Vagina (tissue), 2 donors: ENCODE measurements at regions not wholly inside any gene's neighbourhood (a gene's known extent, or its start where the extent isn't known, plus 50 kb on each side); places are given as distances from the start of the nearest gene placed in this dataset.

Experiments
- DNase-seq, 2 donors: peaks; one replicate each; pipeline ENCODE4 v3.0.0-alpha.2; 2017; ENCODE audit errors: extremely low spot score in 2 of 2
- H3K27ac ChIP-seq: fragments of 200-600 bp; sonication (generic); one replicate; pipeline ENCODE4 v1.5.1; 2019
- H3K27me3 ChIP-seq: fragments of 200-600 bp; sonication (generic); one replicate; pipeline ENCODE4 v1.5.1; 2019
- H3K36me3 ChIP-seq, 2 donors: fragments of 200-600 bp; sonication (generic); one replicate each; pipeline ENCODE4 v1.5.1; 2017 to 2019
- H3K4me1 ChIP-seq: fragments of 200-600 bp; sonication (generic); one replicate; pipeline ENCODE4 v1.5.1; 2019
- H3K4me3 ChIP-seq, 2 donors: fragments of 200-600 bp; sonication (generic); 1 replicate in 1 of 2; 2 replicates in 1 of 2; pipeline ENCODE4 v1.5.1; 2016 to 2019
- H3K9me3 ChIP-seq: fragments of 200-600 bp; sonication (generic); one replicate; pipeline ENCODE4 v1.5.1; 2019
- CTCF ChIP-seq, 3 experiments: fragments of 450-650 bp in 2 of 3; fragments of 200-600 bp in 1 of 3; sonication (generic) in 1 of 3; IDR thresholded peaks; one replicate each; pipeline ENCODE4 v1.5.1; 2017 to 2019; ENCODE audit warnings: antibody characterized with exemption in 3 of 3, mild to moderate bottlenecking in 2 of 3, moderate library complexity in 2 of 3
- POLR2A ChIP-seq, 2 donors: fragments of 450-650 bp; IDR thresholded peaks; one replicate each; pipeline ENCODE4 v1.6.1; 2017; ENCODE audit warnings: antibody characterized with exemption in 2 of 2, mild to moderate bottlenecking in 2 of 2, moderate library complexity in 2 of 2
- POLR2AphosphoS5 ChIP-seq, 2 donors: sonication (generic); formaldehyde crosslinking; IDR thresholded peaks; one replicate each; pipeline ENCODE4 v1.9.0; 2017; ENCODE audit warnings: antibody characterized with exemption in 2 of 2, mild to moderate bottlenecking in 2 of 2, low read depth in 1 of 2; ENCODE audit not compliant: insufficient read depth in 1 of 2
- intact Hi-C: fragments of 100-400 bp; cut with DNase I; formaldehyde crosslinking; loops from one replicate; pipeline ENCODE4 v1.15.1; 2023

GRCh38 chr7:42407833-42408232, 170.8 kb upstream of the GLI3 start:
- no peaks in the 10 kb centered on the region for H3K27me3 ChIP-seq
- DNase-seq = no peak
- no peaks in the 10 kb centered on the region for H3K36me3 ChIP-seq
- H3K4me1 ChIP-seq = no peaks in the 10 kb centered on the region
- intact Hi-C loops = no loop called here
- no peaks in the 10 kb centered on the region for H3K9me3 ChIP-seq
- H3K27ac ChIP-seq = no peak overlapping the region
- no peak overlapping the region for H3K4me3 ChIP-seq
- no peak for TF ChIP-seq POLR2A (IDR thresholded peaks at IDR 0.05)
- TF ChIP-seq POLR2AphosphoS5 (IDR thresholded peaks at IDR 0.05; ENCODE audit: insufficient read depth in 1 of 2, low read depth in 1 of 2) = no peak
- no peak for TF ChIP-seq CTCF (IDR thresholded peaks at IDR 0.05)

GRCh38 chr7:42407021-42407710, 170.2 kb upstream of the GLI3 start:
- no peak for DNase-seq
- intact Hi-C loops = no loop called here
- Histone ChIP-seq H3K4me1 (no peaks in the 10 kb centered on the region), H3K4me3 (no peak overlapping the region), H3K9me3 (no peaks in the 10 kb centered on the region), H3K36me3 (no peaks in the 10 kb centered on the region), H3K27me3 (no peaks in the 10 kb centered on the region), H3K27ac (no peak overlapping the region)
- no peak for TF ChIP-seq POLR2A (IDR thresholded peaks at IDR 0.05)
- no peak for TF ChIP-seq POLR2AphosphoS5 (IDR thresholded peaks at IDR 0.05; ENCODE audit: insufficient read depth in 1 of 2, low read depth in 1 of 2)
- no peak for TF ChIP-seq CTCF (IDR thresholded peaks at IDR 0.05)

GRCh38 chr7:42406358-42406757, 169.3 kb upstream of the GLI3 start:
- no peaks in the 10 kb centered on the region for H3K9me3 ChIP-seq
- H3K4me1 ChIP-seq = no peaks in the 10 kb centered on the region
- H3K36me3 ChIP-seq = no peaks in the 10 kb centered on the region
- no peak for DNase-seq
- intact Hi-C loops = no loop called here
- no peak overlapping the region for H3K4me3 ChIP-seq
- H3K27ac ChIP-seq = no peak overlapping the region
- no peaks in the 10 kb centered on the region for H3K27me3 ChIP-seq
- TF ChIP-seq POLR2A (IDR thresholded peaks at IDR 0.05) (no peak), CTCF (IDR thresholded peaks at IDR 0.05) (no peak), POLR2AphosphoS5 (IDR thresholded peaks at IDR 0.05; ENCODE audit: insufficient read depth in 1 of 2, low read depth in 1 of 2) (no peak)

- Histone ChIP-seq H3K9me3 (no peaks in the 10 kb centered on the region), H3K27me3 (no peaks in the 10 kb centered on the region), H3K4me3 (no peak overlapping the region), H3K4me1 (no peaks in the 10 kb centered on the region), H3K27ac (no peak overlapping the region), H3K36me3 (no peaks in the 10 kb centered on the region)
- DNase-seq = no peak
- intact Hi-C loops = no loop called here
- TF ChIP-seq POLR2AphosphoS5 (IDR thresholded peaks at IDR 0.05; ENCODE audit: insufficient read depth in 1 of 2, low read depth in 1 of 2) = no peak
- TF ChIP-seq CTCF (IDR thresholded peaks at IDR 0.05) = no peak
- no peak for TF ChIP-seq POLR2A (IDR thresholded peaks at IDR 0.05)
These were observed 168.8 kb upstream of the GLI3 start for GRCh38 chr7:42405782-42406181.

- Histone ChIP-seq H3K36me3 (no peaks in the 10 kb centered on the region), H3K27ac (no peak overlapping the region), H3K27me3 (no peaks in the 10 kb centered on the region), H3K9me3 (no peaks in the 10 kb centered on the region), H3K4me3 (no peak overlapping the region), H3K4me1 (no peaks in the 10 kb centered on the region)
- TF ChIP-seq POLR2A (IDR thresholded peaks at IDR 0.05) (no peak), POLR2AphosphoS5 (IDR thresholded peaks at IDR 0.05; ENCODE audit: insufficient read depth in 1 of 2, low read depth in 1 of 2) (no peak), CTCF (IDR thresholded peaks at IDR 0.05) (no peak)
- intact Hi-C loops = no loop called here
- no peak for DNase-seq
These were observed 166.8 kb upstream of the GLI3 start for GRCh38 chr7:42403831-42404230.
